A673 (cell line): ENCODE measurements at regions not wholly inside any gene's neighbourhood (a gene's known extent, or its start where the extent isn't known, plus 50 kb on each side); places are given as distances from the start of the nearest gene placed in this dataset.

Experiments
- CTCF ChIP-seq: fragments of 300-800, 200-600 bp; sonication (generic); conservative IDR thresholded peaks from 2 replicates; pipeline ENCODE4 v1.5.1; 2017; ENCODE audit warnings: low read depth, mild to moderate bottlenecking, antibody characterized with exemption, low read length, moderate library complexity, mixed read lengths
- EZH2 ChIP-seq: fragments of 200-600 bp; sonication (generic); IDR thresholded peaks from 2 replicates; pipeline ENCODE4 v1.6.1; 2017; ENCODE audit warnings: borderline replicate concordance, low read depth, mild to moderate bottlenecking, mixed read lengths, antibody characterized with exemption, low read length; ENCODE audit not compliant: poor library complexity, severe bottlenecking

GRCh38 chr1:166379447-166379846, 212.6 kb upstream of the FAM78B start:
- TF ChIP-seq CTCF (no peak), EZH2 (no peak)
